ENCODE measurements at regions not wholly inside any gene's neighbourhood (a gene's known extent, or its start where the extent isn't known, plus 50 kb on each side); places are given as distances from the start of the nearest gene placed in this dataset.

DNA sequence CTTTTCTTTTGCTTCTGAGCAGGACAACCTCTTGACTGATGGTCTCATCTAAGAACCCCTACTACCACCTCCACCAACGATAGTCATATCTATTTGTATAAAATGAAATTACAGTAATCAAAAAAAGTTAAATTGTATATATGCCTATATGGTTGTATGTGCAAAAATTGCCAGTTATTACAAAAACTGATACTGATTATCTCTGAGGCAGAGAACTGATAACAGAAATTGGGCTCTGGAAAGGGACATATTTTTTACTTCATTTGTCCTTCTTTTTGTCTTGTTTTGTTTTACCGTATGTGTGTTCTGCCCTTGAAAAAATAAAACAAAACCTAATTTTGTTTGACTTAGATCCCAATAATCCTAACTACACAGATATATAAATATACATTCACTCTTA is 574.4 kb upstream of the NOX3 start:
- Histone ChIP-seq H3K9me3 (ENCODE audit: control insufficient read depth, insufficient read depth, low read depth, low read length) (peaks cover 30% of the 10 kb centered on the region), H3K4me3 (ENCODE audit: low read depth, low read length) (no peak overlapping the region), H3K27me3 (ENCODE audit: control insufficient read depth, insufficient read depth, low read length) (no peaks in the 10 kb centered on the region), H3K9ac (ENCODE audit: low read length) (no peak overlapping the region), H3K27ac (ENCODE audit: low read depth, low read length) (no peak overlapping the region), H3K36me3 (ENCODE audit: control insufficient read depth, insufficient read depth, low read length) (no peaks in the 10 kb centered on the region), H3K4me1 (ENCODE audit: control insufficient read depth, insufficient read depth, low read length) (no peaks in the 10 kb centered on the region)

DNA sequence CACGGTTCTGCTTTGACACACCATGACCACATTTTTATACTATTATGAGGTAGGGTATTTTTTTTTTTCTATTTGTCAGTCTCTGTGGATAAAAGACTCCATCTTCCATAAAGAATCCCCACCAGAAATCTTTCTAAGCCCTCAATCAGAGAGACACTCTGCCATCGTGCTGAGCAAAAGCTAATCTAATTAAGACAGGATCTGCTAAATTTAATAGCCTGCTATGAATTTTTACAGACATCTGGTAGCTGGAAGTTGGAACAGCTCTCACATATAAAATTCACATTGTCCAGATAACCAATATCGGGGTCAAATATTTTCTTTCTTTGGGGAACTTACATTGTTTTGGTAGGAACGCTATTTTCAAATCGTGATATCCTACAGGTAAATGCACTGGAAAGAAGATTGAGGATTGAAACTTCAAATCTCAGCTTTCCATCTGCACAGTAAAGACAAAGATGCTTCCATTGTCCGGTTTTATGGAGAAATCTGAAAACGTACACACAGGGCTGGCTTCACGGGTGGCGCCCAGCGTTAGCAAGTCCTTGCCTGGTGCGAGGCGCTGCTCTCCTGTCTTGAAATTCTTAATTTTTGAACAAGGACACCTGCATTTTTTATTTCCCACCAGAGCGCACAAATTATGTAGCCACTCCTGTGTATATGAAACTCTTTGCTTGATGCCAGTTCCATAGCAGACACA is 573.8 kb upstream of the NOX3 start:
- H3K4me3 ChIP-seq (ENCODE audit: low read depth, low read length) = no peak overlapping the region
- H3K9me3 ChIP-seq (ENCODE audit: control insufficient read depth, insufficient read depth, low read depth, low read length) = peaks cover 33% of the 10 kb centered on the region
- H3K27ac ChIP-seq (ENCODE audit: low read depth, low read length) = no peak overlapping the region
- H3K27me3 ChIP-seq (ENCODE audit: control insufficient read depth, insufficient read depth, low read length) = no peaks in the 10 kb centered on the region
- H3K4me1 ChIP-seq (ENCODE audit: control insufficient read depth, insufficient read depth, low read length) = no peaks in the 10 kb centered on the region
- no peak overlapping the region for H3K9ac ChIP-seq (ENCODE audit: low read length)
- no peaks in the 10 kb centered on the region for H3K36me3 ChIP-seq (ENCODE audit: control insufficient read depth, insufficient read depth, low read length)

DNA sequence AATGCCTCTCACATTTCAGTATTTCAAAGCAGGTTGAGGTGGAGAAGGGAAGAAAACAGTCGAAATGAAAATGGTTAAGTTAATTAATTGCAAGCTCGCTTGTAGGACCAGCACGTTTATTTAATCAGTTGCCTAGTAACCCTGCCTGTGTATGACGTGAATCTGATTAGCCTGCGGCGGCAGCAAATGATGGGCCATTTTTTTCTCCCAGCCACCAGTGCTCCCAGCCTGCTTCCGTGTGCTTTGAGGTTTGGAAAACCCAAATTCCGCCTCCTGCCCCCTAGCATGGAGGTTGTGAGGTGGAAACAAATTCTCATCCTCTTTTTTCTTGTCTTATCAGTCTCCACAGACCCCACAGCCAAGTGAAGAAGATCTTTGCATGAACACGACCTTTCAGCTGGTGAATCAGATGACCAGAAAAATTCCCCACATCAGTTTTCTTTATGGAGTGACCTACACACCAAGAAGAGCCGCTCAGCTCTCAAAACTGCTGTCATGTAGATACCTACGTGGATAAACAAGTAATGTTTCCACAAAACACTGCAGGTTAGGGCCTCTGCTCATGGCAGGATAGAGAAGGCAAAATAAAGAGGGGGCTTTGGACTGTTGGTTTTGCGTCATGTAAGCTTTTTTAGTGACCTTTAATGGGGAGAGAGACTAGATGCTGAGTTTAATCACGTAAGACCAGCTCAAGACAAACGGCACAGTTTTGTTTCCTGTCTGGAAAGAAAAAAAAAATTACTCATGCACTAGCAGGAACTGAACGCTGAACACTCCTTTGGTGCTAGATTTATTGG is 572.9 kb upstream of the NOX3 start:
- Histone ChIP-seq H3K4me3 (ENCODE audit: low read depth, low read length) (no peak overlapping the region), H3K9ac (ENCODE audit: low read length) (no peak overlapping the region), H3K9me3 (ENCODE audit: control insufficient read depth, insufficient read depth, low read depth, low read length) (peaks cover 30% of the 10 kb centered on the region), H3K27ac (ENCODE audit: low read depth, low read length) (no peak overlapping the region), H3K4me1 (ENCODE audit: control insufficient read depth, insufficient read depth, low read length) (no peaks in the 10 kb centered on the region), H3K27me3 (ENCODE audit: control insufficient read depth, insufficient read depth, low read length) (no peaks in the 10 kb centered on the region), H3K36me3 (ENCODE audit: control insufficient read depth, insufficient read depth, low read length) (no peaks in the 10 kb centered on the region)

DNA sequence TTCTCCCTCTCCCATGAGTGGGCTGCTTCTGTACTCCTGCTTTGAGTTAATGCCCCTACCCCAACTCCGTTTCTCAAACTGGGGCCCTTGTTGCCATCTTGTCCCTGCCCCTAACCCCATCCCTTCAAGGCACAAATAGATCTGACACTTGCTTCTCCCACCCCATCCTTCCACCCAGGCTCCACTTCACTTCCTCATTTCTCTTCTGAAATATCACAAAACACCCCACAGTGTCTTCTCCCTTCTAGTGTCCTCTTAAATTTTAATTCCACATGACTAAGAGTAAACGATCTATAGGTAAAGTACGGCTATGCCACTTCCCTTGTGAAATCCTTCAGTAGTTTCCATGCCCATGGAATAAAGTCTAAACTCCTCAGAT is 571.6 kb upstream of the NOX3 start:
- no peak overlapping the region for H3K27ac ChIP-seq (ENCODE audit: low read depth, low read length)
- no peaks in the 10 kb centered on the region for H3K36me3 ChIP-seq (ENCODE audit: control insufficient read depth, insufficient read depth, low read length)
- no peak overlapping the region for H3K9ac ChIP-seq (ENCODE audit: low read length)
- H3K9me3 ChIP-seq (ENCODE audit: control insufficient read depth, insufficient read depth, low read depth, low read length) = peaks cover 20% of the 10 kb centered on the region; the same call in 1 of the 2 replicates
- H3K4me1 ChIP-seq (ENCODE audit: control insufficient read depth, insufficient read depth, low read length) = no peaks in the 10 kb centered on the region
- no peaks in the 10 kb centered on the region for H3K27me3 ChIP-seq (ENCODE audit: control insufficient read depth, insufficient read depth, low read length)
- no peak overlapping the region for H3K4me3 ChIP-seq (ENCODE audit: low read depth, low read length)

DNA sequence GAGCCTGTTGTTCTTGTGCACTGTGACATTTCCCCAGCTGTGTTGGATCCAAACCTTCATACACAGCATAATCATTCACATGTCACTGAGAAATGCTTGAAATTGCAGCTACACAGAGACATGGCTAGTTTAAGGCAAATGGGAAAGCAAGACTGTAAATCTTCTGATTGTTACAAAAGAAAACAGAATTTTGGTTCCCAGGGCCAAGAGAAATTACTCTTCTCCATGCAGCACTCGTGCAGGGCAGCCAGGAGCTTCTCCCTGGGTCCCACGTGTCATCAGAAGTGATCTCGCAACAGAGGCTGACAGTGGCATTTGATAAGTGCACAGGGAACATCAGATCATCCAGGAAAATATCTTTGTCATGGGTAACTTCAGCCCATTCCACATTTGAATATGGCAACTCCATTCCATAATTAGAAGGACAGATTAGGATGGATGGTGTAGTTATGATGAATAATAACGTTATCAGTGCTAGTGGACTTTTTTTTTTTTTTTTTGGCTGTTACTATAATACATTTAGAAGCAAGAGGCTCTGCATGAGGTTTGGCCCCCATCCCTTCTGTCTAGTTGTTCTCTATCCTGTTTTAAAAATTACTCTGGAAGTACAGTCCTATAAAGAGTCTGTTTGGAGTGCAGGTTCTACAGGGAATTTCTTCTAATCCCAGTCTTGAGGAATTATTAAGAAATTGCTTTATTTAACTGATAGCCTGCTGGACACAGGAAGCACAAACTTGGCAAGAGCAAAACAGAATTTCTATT is 571.0 kb upstream of the NOX3 start:
- no peak overlapping the region for H3K9ac ChIP-seq (ENCODE audit: low read length)
- H3K9me3 ChIP-seq (ENCODE audit: control insufficient read depth, insufficient read depth, low read depth, low read length) = peaks cover 17% of the 10 kb centered on the region; the same call in 1 of the 2 replicates
- H3K27ac ChIP-seq (ENCODE audit: low read depth, low read length) = no peak overlapping the region
- H3K27me3 ChIP-seq (ENCODE audit: control insufficient read depth, insufficient read depth, low read length) = no peaks in the 10 kb centered on the region
- H3K4me3 ChIP-seq (ENCODE audit: low read depth, low read length) = no peak overlapping the region
- H3K4me1 ChIP-seq (ENCODE audit: control insufficient read depth, insufficient read depth, low read length) = no peaks in the 10 kb centered on the region
- H3K36me3 ChIP-seq (ENCODE audit: control insufficient read depth, insufficient read depth, low read length) = no peaks in the 10 kb centered on the region

DNA sequence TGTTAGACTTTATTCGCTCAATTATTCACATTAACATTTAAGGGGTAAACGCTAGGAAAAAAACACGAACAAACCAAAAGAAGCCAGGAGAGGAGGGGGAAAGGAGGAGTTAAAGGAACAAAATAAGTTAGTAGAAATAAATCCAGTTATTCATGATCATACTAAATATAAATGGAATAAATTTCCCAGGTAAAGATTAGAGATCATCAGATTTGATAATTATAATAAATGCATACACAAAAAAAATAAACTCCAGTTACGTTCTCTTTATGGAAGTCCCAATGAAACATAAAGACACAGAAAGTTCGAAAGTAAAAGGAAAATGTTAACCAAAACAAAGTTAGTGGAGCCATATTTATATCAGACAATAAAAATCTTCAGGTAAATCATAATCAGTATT is 568.7 kb upstream of the NOX3 start:
- H3K27me3 ChIP-seq (ENCODE audit: control insufficient read depth, insufficient read depth, low read length) = no peaks in the 10 kb centered on the region
- no peaks in the 10 kb centered on the region for H3K4me1 ChIP-seq (ENCODE audit: control insufficient read depth, insufficient read depth, low read length)
- H3K9ac ChIP-seq (ENCODE audit: low read length) = no peak overlapping the region
- no peaks in the 10 kb centered on the region for H3K36me3 ChIP-seq (ENCODE audit: control insufficient read depth, insufficient read depth, low read length)
- H3K27ac ChIP-seq (ENCODE audit: low read depth, low read length) = no peak overlapping the region
- peaks cover 13% of the 10 kb centered on the region; the same call in 1 of the 2 replicates for H3K9me3 ChIP-seq (ENCODE audit: control insufficient read depth, insufficient read depth, low read depth, low read length)
- H3K4me3 ChIP-seq (ENCODE audit: low read depth, low read length) = no peak overlapping the region

DNA sequence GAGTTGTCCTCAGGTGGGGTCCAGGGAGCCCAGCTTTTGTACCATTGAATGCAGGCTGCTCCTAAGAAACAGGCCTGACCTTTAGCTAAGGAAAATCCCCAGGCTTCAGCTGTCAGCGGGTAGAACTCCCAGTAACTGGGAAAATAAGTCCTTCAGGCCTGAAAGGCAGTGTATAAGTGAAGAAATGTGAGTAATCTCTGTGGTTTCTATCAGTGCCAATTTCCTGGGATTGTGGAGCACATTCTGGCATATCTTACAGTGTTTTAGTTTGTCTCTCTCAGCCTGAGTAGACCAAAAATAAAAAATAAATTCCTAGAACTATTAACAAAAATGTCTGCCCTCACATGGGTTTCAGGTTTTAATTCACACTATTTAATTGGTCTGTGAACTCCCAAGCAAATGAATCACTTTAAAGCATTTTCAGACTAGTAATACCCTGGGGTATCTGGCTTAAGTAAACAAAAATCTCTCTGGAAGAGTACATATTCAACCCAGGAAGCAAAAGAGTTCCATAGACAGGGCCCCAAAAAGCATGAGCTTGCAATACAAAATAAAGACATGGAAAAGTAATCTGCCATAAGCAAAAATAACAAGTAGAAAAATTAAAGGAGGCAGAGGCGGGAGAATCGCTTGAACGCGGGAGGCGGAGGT is 566.2 kb upstream of the NOX3 start:
- H3K4me3 ChIP-seq (ENCODE audit: low read depth, low read length) = no peak overlapping the region
- no peak overlapping the region for H3K27ac ChIP-seq (ENCODE audit: low read depth, low read length)
- H3K9ac ChIP-seq (ENCODE audit: low read length) = no peak overlapping the region

DNA sequence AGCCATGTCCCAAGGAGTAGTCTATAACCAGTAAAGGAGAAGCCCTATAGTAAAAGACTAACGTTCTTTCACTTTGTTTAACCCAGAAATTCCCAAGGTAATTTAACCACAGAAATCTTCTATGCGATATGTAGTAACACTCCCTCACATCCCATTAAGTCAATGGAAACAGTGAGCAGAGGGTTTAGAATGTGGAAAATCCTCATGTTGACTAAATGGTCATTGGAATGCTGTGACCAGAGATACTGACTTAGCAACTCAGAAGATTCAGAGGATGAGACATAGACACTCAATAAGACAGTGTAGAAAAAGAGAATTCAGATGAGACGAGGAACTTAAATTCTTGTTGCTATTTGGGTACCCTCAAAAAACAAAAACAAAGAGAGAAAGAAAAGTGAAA is 562.2 kb upstream of the NOX3 start:
- Histone ChIP-seq H3K4me3 (ENCODE audit: low read depth, low read length) (no peak overlapping the region), H3K27ac (ENCODE audit: low read depth, low read length) (no peak overlapping the region), H3K9ac (ENCODE audit: low read length) (no peak overlapping the region), H3K4me1 (ENCODE audit: control insufficient read depth, insufficient read depth, low read length) (no peaks in the 10 kb centered on the region), H3K27me3 (ENCODE audit: control insufficient read depth, insufficient read depth, low read length) (no peaks in the 10 kb centered on the region), H3K9me3 (ENCODE audit: control insufficient read depth, insufficient read depth, low read depth, low read length) (no peaks in the 10 kb centered on the region), H3K36me3 (ENCODE audit: control insufficient read depth, insufficient read depth, low read length) (no peaks in the 10 kb centered on the region)

More for the DNA sequence above, 566.2 kb upstream of the NOX3 start:
- H3K4me1 ChIP-seq (ENCODE audit: control insufficient read depth, insufficient read depth, low read length) = no peaks in the 10 kb centered on the region
- no peaks in the 10 kb centered on the region for H3K36me3 ChIP-seq (ENCODE audit: control insufficient read depth, insufficient read depth, low read length)
- H3K27me3 ChIP-seq (ENCODE audit: control insufficient read depth, insufficient read depth, low read length) = no peaks in the 10 kb centered on the region
- H3K9me3 ChIP-seq (ENCODE audit: control insufficient read depth, insufficient read depth, low read depth, low read length) = peaks cover 13% of the 10 kb centered on the region; the same call in 1 of the 2 replicates

DNA sequence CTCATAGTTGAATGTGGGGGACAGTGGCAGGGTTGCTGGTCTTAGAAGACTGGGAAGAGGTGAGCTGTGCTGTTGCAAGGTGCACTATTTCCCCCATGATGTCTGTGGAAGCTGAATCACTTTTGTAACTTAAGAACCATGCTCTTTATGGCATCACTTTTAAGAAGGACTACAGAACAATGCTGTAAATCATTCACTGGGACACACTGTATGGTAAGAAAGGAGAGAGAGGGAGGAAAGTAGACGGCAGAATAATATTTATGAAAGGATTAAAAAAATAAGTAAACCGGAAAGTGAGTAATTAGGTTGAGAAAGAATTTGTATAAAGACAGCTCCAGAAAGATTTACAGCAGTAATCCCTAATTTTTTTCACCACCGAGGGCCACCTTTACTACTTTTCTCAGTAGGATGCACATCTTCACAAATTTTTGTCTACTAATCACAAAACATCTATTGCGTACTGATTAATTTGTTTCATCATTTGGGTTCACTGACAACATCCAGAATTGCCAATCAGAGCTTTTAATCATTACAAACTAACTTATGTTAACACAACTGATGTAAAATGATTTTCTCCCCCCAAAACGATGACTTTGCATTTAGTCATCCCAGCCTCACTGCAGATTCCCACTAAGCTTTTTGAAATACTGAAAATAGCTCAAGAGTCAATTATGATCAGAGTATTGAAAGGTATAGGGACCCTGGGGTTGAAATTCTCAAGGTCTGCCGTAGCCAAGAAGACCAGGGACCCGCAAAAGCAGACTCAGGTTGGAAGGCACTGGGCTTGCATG is 560.7 kb upstream of the NOX3 start:
- no peak overlapping the region for H3K27ac ChIP-seq (ENCODE audit: low read depth, low read length)
- H3K36me3 ChIP-seq (ENCODE audit: control insufficient read depth, insufficient read depth, low read length) = no peaks in the 10 kb centered on the region
- H3K27me3 ChIP-seq (ENCODE audit: control insufficient read depth, insufficient read depth, low read length) = no peaks in the 10 kb centered on the region
- H3K9me3 ChIP-seq (ENCODE audit: control insufficient read depth, insufficient read depth, low read depth, low read length) = no peaks in the 10 kb centered on the region
- no peak overlapping the region for H3K4me3 ChIP-seq (ENCODE audit: low read depth, low read length)
- H3K4me1 ChIP-seq (ENCODE audit: control insufficient read depth, insufficient read depth, low read length) = no peaks in the 10 kb centered on the region
- no peak overlapping the region for H3K9ac ChIP-seq (ENCODE audit: low read length)

DNA sequence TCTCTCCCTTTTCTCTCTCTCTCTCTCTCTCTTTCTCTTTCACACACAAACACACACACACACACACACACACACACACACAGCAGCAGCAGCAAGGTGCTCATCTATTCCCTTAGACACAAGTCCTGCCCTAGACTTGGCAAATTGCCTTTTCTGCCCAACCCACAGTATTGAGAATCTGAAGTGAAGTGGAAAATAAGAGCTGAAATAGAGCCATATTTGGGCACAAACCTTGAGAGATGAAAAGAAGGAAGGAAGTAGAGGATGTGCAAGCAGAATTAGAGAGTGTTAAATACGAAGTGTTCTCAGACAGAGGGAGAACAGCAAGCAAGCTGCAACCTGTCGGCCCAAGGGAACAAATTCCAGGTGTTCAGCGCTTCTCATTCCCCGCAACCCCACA is 557.5 kb upstream of the NOX3 start:
- H3K4me1 ChIP-seq (ENCODE audit: control insufficient read depth, insufficient read depth, low read length) = no peaks in the 10 kb centered on the region
- H3K4me3 ChIP-seq (ENCODE audit: low read depth, low read length) = no peak overlapping the region
- no peaks in the 10 kb centered on the region for H3K27me3 ChIP-seq (ENCODE audit: control insufficient read depth, insufficient read depth, low read length)
- H3K9me3 ChIP-seq (ENCODE audit: control insufficient read depth, insufficient read depth, low read depth, low read length) = 0 out of 2 replicates have a peak, but pooled peaks cover 1% of the 10 kb centered on the region
- no peak overlapping the region for H3K9ac ChIP-seq (ENCODE audit: low read length)
- no peak overlapping the region for H3K27ac ChIP-seq (ENCODE audit: low read depth, low read length)
- H3K36me3 ChIP-seq (ENCODE audit: control insufficient read depth, insufficient read depth, low read length) = no peaks in the 10 kb centered on the region
